ENCODE measurements at regions not wholly inside any gene's neighbourhood (a gene's known extent, or its start where the extent isn't known, plus 50 kb on each side); places are given as distances from the start of the nearest gene placed in this dataset.

GRCh38 chr18:45522371-45522770, 92.9 kb upstream of the SLC14A2 start:
- no peak overlapping the region for H3K27ac ChIP-seq
- TF ChIP-seq CTCF (IDR thresholded peaks at IDR 0.05), result no peak
- no peak for TF ChIP-seq ZFX (IDR thresholded peaks at IDR 0.05; ENCODE audit: borderline replicate concordance)

- H3K27ac ChIP-seq, result no peak overlapping the region
- no peak for TF ChIP-seq CTCF (IDR thresholded peaks at IDR 0.05)
Observed at GRCh38 chr18:45525301-45525700, 90.0 kb upstream of the SLC14A2 start.

- no peak for TF ChIP-seq CTCF (IDR thresholded peaks at IDR 0.05)
- no peak overlapping the region for H3K27ac ChIP-seq
Observed at GRCh38 chr18:45526114-45526841, 89.0 kb upstream of the SLC14A2 start.

- no peak overlapping the region for H3K27ac ChIP-seq
- TF ChIP-seq CTCF (IDR thresholded peaks at IDR 0.05) (no peak), ZFX (IDR thresholded peaks at IDR 0.05; ENCODE audit: borderline replicate concordance) (no peak)
Observed at GRCh38 chr18:45527891-45528290, 87.4 kb upstream of the SLC14A2 start.

GRCh38 chr18:45528712-45529336, 86.5 kb upstream of the SLC14A2 start:
- no peak overlapping the region for H3K27ac ChIP-seq
- no peak for TF ChIP-seq CTCF (IDR thresholded peaks at IDR 0.05)
- no peak for TF ChIP-seq ZFX (IDR thresholded peaks at IDR 0.05; ENCODE audit: borderline replicate concordance)

GRCh38 chr18:45538444-45538843, 76.8 kb upstream of the SLC14A2 start:
- no peak for TF ChIP-seq CTCF (IDR thresholded peaks at IDR 0.05)
- no peak for TF ChIP-seq ZFX (IDR thresholded peaks at IDR 0.05; ENCODE audit: borderline replicate concordance)
- no peak overlapping the region for H3K27ac ChIP-seq

GRCh38 chr18:45539491-45539891, 75.8 kb upstream of the SLC14A2 start:
- TF ChIP-seq CTCF (IDR thresholded peaks at IDR 0.05) (no peak), ZFX (IDR thresholded peaks at IDR 0.05; ENCODE audit: borderline replicate concordance) (no peak)
- H3K27ac ChIP-seq, result no peak overlapping the region

All from 22Rv1 (cell line).